Psoas muscle (tissue), 7 donors: ENCODE measurements at regions not wholly inside any gene's neighbourhood (a gene's known extent, or its start where the extent isn't known, plus 50 kb on each side); places are given as distances from the start of the nearest gene placed in this dataset.

Experiments
- ATAC-seq, 4 donors: fragments of 200-7000 bp; cut with Tn5 transposase; one replicate each; pipeline ENCODE4 v1.9.1; 2020; ENCODE audit warnings: moderate library complexity in 3 of 4, mild to moderate bottlenecking in 2 of 4
- DNase-seq, 2 donors: peaks; one replicate each; pipeline ENCODE4 v3.0.0-alpha.2; 2020
- H3K27ac ChIP-seq: fragments of 200-600 bp; one replicate; pipeline ENCODE4 v1.8.0; 2022
- H3K27me3 ChIP-seq, 3 donors: fragments of 200-600 bp in 1 of 3; one replicate each; pipeline versions ENCODE4 v1.6.1 to v1.8.0; 2013 to 2022; ENCODE audit warnings: low read length in 2 of 3, mild to moderate bottlenecking in 2 of 3, moderate library complexity in 1 of 3; ENCODE audit not compliant: insufficient read depth in 3 of 3
- H3K36me3 ChIP-seq, 2 donors: fragments of 200-600 bp in 1 of 2; one replicate each; pipeline versions ENCODE4 v1.6.1 to v1.8.0; 2013 to 2022; ENCODE audit warnings: low read depth in 1 of 2, mild to moderate bottlenecking in 1 of 2, moderate library complexity in 1 of 2; ENCODE audit not compliant: insufficient read depth in 1 of 2
- H3K4me1 ChIP-seq: fragments of 200-600 bp; one replicate; pipeline ENCODE4 v1.8.0; 2022
- H3K4me3 ChIP-seq: fragments of 200-600 bp; one replicate; pipeline ENCODE4 v1.8.0; 2022; ENCODE audit warnings: mild to moderate bottlenecking
- H3K9me3 ChIP-seq: fragments of 200-600 bp; one replicate; pipeline ENCODE4 v1.8.0; 2022
- CTCF ChIP-seq: fragments of 200-600 bp; IDR thresholded peaks from one replicate; pipeline ENCODE4 v1.8.0; 2022; ENCODE audit warnings: antibody characterized with exemption
- WGBS, 3 donors: extraction: QIAGEN DNeasy Blood & Tissue Kit; methylation state at CpG; one replicate each; pipeline versions ENCODE4 v1.1.6 to v1.1.7; 2013; 5-methylcytosine and 5-hydroxymethylcytosine counted together
- intact Hi-C, 2 donors: fragments of 100-400 bp; cut with DNase I; formaldehyde crosslinking; loops; one replicate each; pipeline versions ENCODE4 v1.11.0 to v1.14.2; 2022
- donor health status: healthy with polysubstance abuse.
- donor health status: DM: no; HTN: no; CAD: no; lungs with moderate emphysema.
- donor health status: Bipolar disorder and iron deficiency.
- donor health status: healthy.
- donor health status: DM: yes; HTN: yes; CAD: no.
- donor health status: DM: no; HTN: no; CAD: no.
- donor health status: DM: yes; HTN: yes; CAD: no.

- Histone ChIP-seq H3K27ac (no peak overlapping the region), H3K4me3 (no peak overlapping the region), H3K9me3 (no peaks in the 10 kb centered on the region), H3K4me1 (no peaks in the 10 kb centered on the region), H3K27me3 (no peaks in the 10 kb centered on the region), H3K36me3 (no peaks in the 10 kb centered on the region)
- no peak for TF ChIP-seq CTCF
- DNase-seq: no peak
- intact Hi-C loops: no loop called here
- WGBS, 3 donors: 59 to 73% (median 69%) methylated on average over 7 of the region's 7 CpGs
- no peak for ATAC-seq
Measured at GRCh38 chr12:126506426-126507182, 1441.4 kb downstream of the AACS start.

- Histone ChIP-seq H3K4me3 (no peak overlapping the region), H3K4me1 (no peaks in the 10 kb centered on the region), H3K27ac (no peak overlapping the region), H3K36me3 (no peaks in the 10 kb centered on the region), H3K27me3 (no peaks in the 10 kb centered on the region), H3K9me3 (no peaks in the 10 kb centered on the region)
- DNase-seq (no peak), ATAC-seq (no peak)
- intact Hi-C loops: no loop called here
- WGBS, 3 donors: 46 to 60% (median 56%) methylated on average over 2 of the region's 2 CpGs
- TF ChIP-seq CTCF: no peak
Measured at GRCh38 chr12:126507231-126507630, 1442.0 kb downstream of the AACS start.

GRCh38 chr12:126509572-126509971 lies 1444.3 kb downstream of the AACS start:
- no peak for TF ChIP-seq CTCF
- no peaks in the 10 kb centered on the region for H3K4me1 ChIP-seq
- WGBS, 3 donors: 47 to 52% (median 49%) methylated on average over 4 of the region's 4 CpGs
- intact Hi-C loops: no loop called here
- H3K36me3 ChIP-seq: no peaks in the 10 kb centered on the region
- DNase-seq (no peak), ATAC-seq (no peak)
- H3K4me3 ChIP-seq: no peak overlapping the region
- no peak overlapping the region for H3K27ac ChIP-seq
- H3K27me3 ChIP-seq: no peaks in the 10 kb centered on the region
- H3K9me3 ChIP-seq: no peaks in the 10 kb centered on the region

- no peak overlapping the region for H3K27ac ChIP-seq
- intact Hi-C loops: no loop called here
- DNase-seq: no peak
- ATAC-seq: no peak
- H3K36me3 ChIP-seq: no peaks in the 10 kb centered on the region
- H3K4me1 ChIP-seq: no peaks in the 10 kb centered on the region
- no peaks in the 10 kb centered on the region for H3K27me3 ChIP-seq
- H3K4me3 ChIP-seq: no peak overlapping the region
- H3K9me3 ChIP-seq: peaks cover under 1% of the 10 kb centered on the region
- TF ChIP-seq CTCF: no peak
- WGBS, 3 donors: 76 to 82% (median 79%) methylated on average over 5 of the region's 5 CpGs
Measured at GRCh38 chr12:126510630-126511029, 1445.4 kb downstream of the AACS start.
